Tibial nerve (tissue), 4 donors: ENCODE measurements at regions not wholly inside any gene's neighbourhood (a gene's known extent, or its start where the extent isn't known, plus 50 kb on each side); places are given as distances from the start of the nearest gene placed in this dataset.

Experiments
- DNase-seq, 2 donors: peaks; one replicate each; pipeline ENCODE4 v3.0.0-alpha.2; 2019; ENCODE audit warnings: low spot score in 2 of 2
- H3K27ac ChIP-seq, 4 donors: fragments of 200-600 bp; sonication (generic) in 3 of 4; one replicate each; pipeline ENCODE4 v1.5.1; 2017 to 2019; ENCODE audit warnings: mild to moderate bottlenecking in 1 of 4
- H3K27me3 ChIP-seq, 2 donors: fragments of 200-600 bp; sonication (generic) in 1 of 2; one replicate each; pipeline versions ENCODE4 v1.5.1 to v1.6.0; 2017 to 2019
- H3K36me3 ChIP-seq, 3 donors: fragments of 200-600 bp; sonication (generic); one replicate each; pipeline ENCODE4 v1.5.1; 2018 to 2019
- H3K4me1 ChIP-seq, 4 donors: fragments of 200-600 bp; sonication (generic) in 3 of 4; one replicate each; pipeline ENCODE4 v1.5.1; 2017 to 2019
- H3K4me3 ChIP-seq, 4 donors: fragments of 200-600 bp; sonication (generic) in 3 of 4; one replicate each; pipeline ENCODE4 v1.5.1; 2017 to 2019; ENCODE audit warnings: mild to moderate bottlenecking in 1 of 4, moderate library complexity in 1 of 4
- H3K9me3 ChIP-seq, 4 donors: fragments of 200-600 bp; sonication (generic) in 3 of 4; one replicate each; pipeline ENCODE4 v1.5.1; 2017 to 2019
- CTCF ChIP-seq, 5 experiments: fragments of 200-600 bp in 3 of 5; fragments of 450-650 bp in 2 of 5; sonication (generic) in 3 of 5; IDR thresholded peaks; one replicate each; pipeline ENCODE4 v1.5.1; 2016 to 2019; ENCODE audit warnings: antibody characterized with exemption in 5 of 5, mild to moderate bottlenecking in 3 of 5, moderate library complexity in 2 of 5
- EP300 ChIP-seq, 2 donors: sonication (generic); formaldehyde crosslinking; IDR thresholded peaks; one replicate each; pipeline ENCODE4 v1.6.1; 2017; ENCODE audit warnings: antibody characterized with exemption in 2 of 2, mild to moderate bottlenecking in 1 of 2
- POLR2A ChIP-seq, 2 donors: fragments of 450-650 bp; IDR thresholded peaks; one replicate each; pipeline ENCODE4 v1.6.1; 2017; ENCODE audit warnings: antibody characterized with exemption in 2 of 2, mild to moderate bottlenecking in 2 of 2, moderate library complexity in 2 of 2
- WGBS, 2 donors: methylation state at CpG; one replicate each; pipeline ENCODE4 v1.1.5; 2018; 5-methylcytosine and 5-hydroxymethylcytosine counted together

GRCh38 chr6:132960720-132961119 lies 146.4 kb downstream of the RPS12 start:
- Histone ChIP-seq H3K4me1 (peaks cover 0 to 12% (median 0%) of the 10 kb centered on the region in 4 donors), H3K9me3 (no peaks in the 10 kb centered on the region), H3K27me3 (no peaks in the 10 kb centered on the region), H3K4me3 (no peak overlapping the region), H3K36me3 (no peaks in the 10 kb centered on the region), H3K27ac (no peak overlapping the region)
- 60 to 67% methylated on average over 8 of the region's 8 CpGs for WGBS, 2 donors
- no peak for TF ChIP-seq EP300 (IDR thresholded peaks at IDR 0.05)
- DNase-seq, result no peak

- no peak overlapping the region for H3K27ac ChIP-seq
- WGBS, 2 donors, result 50 to 55% methylated on average over 4 of the region's 4 CpGs
- H3K9me3 ChIP-seq, result no peaks in the 10 kb centered on the region
- no peaks in the 10 kb centered on the region for H3K27me3 ChIP-seq
- DNase-seq, result no peak
- no peaks in the 10 kb centered on the region for H3K36me3 ChIP-seq
- TF ChIP-seq CTCF (IDR thresholded peaks at IDR 0.05), result no peak
- no peak for TF ChIP-seq EP300 (IDR thresholded peaks at IDR 0.05)
- no peak for TF ChIP-seq POLR2A (IDR thresholded peaks at IDR 0.05)
- H3K4me3 ChIP-seq, result no peak overlapping the region
- peaks cover 0 to 12% (median 0%) of the 10 kb centered on the region in 4 donors for H3K4me1 ChIP-seq
These were observed 146.8 kb downstream of the RPS12 start for GRCh38 chr6:132961122-132961521.

GRCh38 chr6:132961610-132962009 lies 147.2 kb downstream of the RPS12 start:
- no peak overlapping the region for H3K27ac ChIP-seq

GRCh38 chr6:132962936-132963868 lies 148.8 kb downstream of the RPS12 start:
- peak in 4 of 5 experiments; percentile 19 to 34 (median 28) for TF ChIP-seq CTCF (IDR thresholded peaks at IDR 0.05)
- no peak for TF ChIP-seq POLR2A (IDR thresholded peaks at IDR 0.05)
- Histone ChIP-seq H3K36me3 (no peaks in the 10 kb centered on the region), H3K4me1 (peaks cover 0 to 12% (median 0%) of the 10 kb centered on the region in 4 donors), H3K27ac (no peak overlapping the region), H3K4me3 (no peak overlapping the region), H3K9me3 (no peaks in the 10 kb centered on the region), H3K27me3 (no peaks in the 10 kb centered on the region)
- 70 to 72% methylated on average over 7 of the region's 7 CpGs for WGBS, 2 donors
- peak; percentile 16 to 67 for DNase-seq

More at GRCh38 chr6:132961610-132962009, 147.2 kb downstream of the RPS12 start:
- WGBS, 2 donors, result 87 to 88% methylated on average over 5 of the region's 5 CpGs
- no peaks in the 10 kb centered on the region for H3K27me3 ChIP-seq
- H3K4me3 ChIP-seq, result no peak overlapping the region
- no peaks in the 10 kb centered on the region for H3K9me3 ChIP-seq
- H3K4me1 ChIP-seq, result peaks cover 0 to 12% (median 0%) of the 10 kb centered on the region in 4 donors
- H3K36me3 ChIP-seq, result no peaks in the 10 kb centered on the region
- DNase-seq, result no peak
- no peak for TF ChIP-seq EP300 (IDR thresholded peaks at IDR 0.05)
- TF ChIP-seq POLR2A (IDR thresholded peaks at IDR 0.05), result no peak

- H3K27ac ChIP-seq, result no peak overlapping the region
- H3K36me3 ChIP-seq, result no peaks in the 10 kb centered on the region
- 42 to 43% methylated on average over 4 of the region's 4 CpGs for WGBS, 2 donors
- no peaks in the 10 kb centered on the region for H3K27me3 ChIP-seq
- no peak for TF ChIP-seq EP300 (IDR thresholded peaks at IDR 0.05)
- TF ChIP-seq POLR2A (IDR thresholded peaks at IDR 0.05), result no peak
- no peak for TF ChIP-seq CTCF (IDR thresholded peaks at IDR 0.05)
- H3K4me1 ChIP-seq, result peaks cover 0 to 12% (median 0%) of the 10 kb centered on the region in 4 donors
- DNase-seq, result no peak
- no peaks in the 10 kb centered on the region for H3K9me3 ChIP-seq
- H3K4me3 ChIP-seq, result no peak overlapping the region
These were observed 149.9 kb downstream of the RPS12 start for GRCh38 chr6:132964101-132964867.
